H9 (cell line): ENCODE measurements at regions not wholly inside any gene's neighbourhood (a gene's known extent, or its start where the extent isn't known, plus 50 kb on each side); places are given as distances from the start of the nearest gene placed in this dataset.

Experiments used
- DNase-seq: peaks from one replicate; pipeline ENCODE4 v3.0.0-alpha.2; 2017
- H2AFZ ChIP-seq: one replicate; pipeline ENCODE4 v1.6.1; 2013; ENCODE audit warnings: mild to moderate bottlenecking, low read length, control low read depth, moderate library complexity
- H2AK5ac ChIP-seq: 2 replicates; pipeline ENCODE4 v1.6.1; 2013; ENCODE audit warnings: low read length, control low read depth, mixed read lengths; ENCODE audit not compliant: insufficient read length
- H2BK120ac ChIP-seq: one replicate; pipeline ENCODE4 v1.6.1; 2013; ENCODE audit warnings: low read depth, mild to moderate bottlenecking, low read length, control low read depth, inconsistent platforms; ENCODE audit not compliant: poor library complexity, severe bottlenecking
- H2BK12ac ChIP-seq: 2 replicates; pipeline ENCODE4 v1.6.1; 2013; ENCODE audit warnings: low read length, control low read depth, mixed read lengths, low read depth; ENCODE audit not compliant: insufficient read length
- H2BK15ac ChIP-seq: 2 replicates; pipeline ENCODE4 v1.6.1; 2013; ENCODE audit warnings: low read depth, low read length, control low read depth
- H2BK20ac ChIP-seq: one replicate; pipeline ENCODE4 v1.6.1; 2013; ENCODE audit warnings: low read depth, mild to moderate bottlenecking, low read length, control low read depth, inconsistent platforms; ENCODE audit not compliant: poor library complexity, severe bottlenecking
- H2BK5ac ChIP-seq: 2 replicates; pipeline ENCODE4 v1.6.1; 2013; ENCODE audit warnings: low read length, control low read depth, mixed read lengths; ENCODE audit not compliant: insufficient read length
- H3K14ac ChIP-seq: 2 replicates; pipeline ENCODE4 v1.6.1; 2013; ENCODE audit warnings: low read length, control low read depth; ENCODE audit not compliant: insufficient read depth
- H3K18ac ChIP-seq: 2 replicates; pipeline ENCODE4 v1.6.1; 2013; ENCODE audit warnings: low read depth, mild to moderate bottlenecking, mixed read lengths, low read length, control low read depth; ENCODE audit not compliant: insufficient read length
- H3K23ac ChIP-seq: 2 replicates; pipeline ENCODE4 v1.6.1; 2013; ENCODE audit warnings: low read length, control low read depth, mixed read lengths, low read depth; ENCODE audit not compliant: insufficient read length
- H3K23me2 ChIP-seq: 2 replicates; pipeline ENCODE4 v1.6.1; 2013; ENCODE audit warnings: low read depth, mild to moderate bottlenecking, mixed read lengths, low read length, control low read depth; ENCODE audit not compliant: insufficient read length, poor library complexity, severe bottlenecking
- H3K27ac ChIP-seq: 2 replicates; pipeline ENCODE4 v1.5.1; 2013; ENCODE audit warnings: low read length, control low read depth, mixed read lengths, low read depth; ENCODE audit not compliant: insufficient read length
- H3K27me3 ChIP-seq: 2 replicates; pipeline ENCODE4 v1.6.1; 2013; ENCODE audit warnings: low read length, control low read depth, inconsistent platforms; ENCODE audit not compliant: insufficient read depth
- H3K4ac ChIP-seq: 2 replicates; pipeline ENCODE4 v1.6.1; 2013; ENCODE audit warnings: low read depth, mild to moderate bottlenecking, control low read depth, inconsistent platforms, low read length, moderate library complexity
- H3K4me1 ChIP-seq: 2 replicates; pipeline ENCODE4 v1.6.1; 2013; ENCODE audit warnings: low read length, control low read depth, inconsistent platforms; ENCODE audit not compliant: insufficient read depth
- H3K4me2 ChIP-seq: 2 replicates; pipeline ENCODE4 v1.6.1; 2013; ENCODE audit warnings: low read length, control low read depth, mixed read lengths; ENCODE audit not compliant: insufficient read length, insufficient read depth
- H3K56ac ChIP-seq: 2 replicates; pipeline ENCODE4 v1.6.1; 2013; ENCODE audit warnings: low read depth, mild to moderate bottlenecking, mixed read lengths, low read length, control low read depth; ENCODE audit not compliant: insufficient read length
- H3K79me1 ChIP-seq: 2 replicates; pipeline ENCODE4 v1.6.1; 2013; ENCODE audit warnings: low read depth, mild to moderate bottlenecking, moderate library complexity, low read length, control low read depth, inconsistent platforms; ENCODE audit not compliant: insufficient read depth, poor library complexity, severe bottlenecking
- H3K79me2 ChIP-seq: 2 replicates; pipeline ENCODE4 v1.6.1; 2013; ENCODE audit warnings: low read length, control low read depth, inconsistent platforms; ENCODE audit not compliant: insufficient read depth
- H3K9ac ChIP-seq: 2 replicates; pipeline ENCODE4 v1.6.1; 2013; ENCODE audit warnings: low read length, control low read depth, mixed read lengths; ENCODE audit not compliant: insufficient read length; ENCODE audit errors: extremely low read depth
- H3K9me3 ChIP-seq: one replicate; pipeline ENCODE4 v1.6.1; 2013; ENCODE audit warnings: low read depth, low read length, inconsistent platforms; ENCODE audit not compliant: control insufficient read depth
- H3T11ph ChIP-seq: one replicate; pipeline ENCODE4 v1.6.1; 2013; ENCODE audit warnings: mild to moderate bottlenecking, low read length, control low read depth, inconsistent platforms
- H4K20me1 ChIP-seq: one replicate; pipeline ENCODE4 v1.6.1; 2013; ENCODE audit not compliant: control insufficient read depth, insufficient read length, insufficient read depth
- H4K5ac ChIP-seq: 2 replicates; pipeline ENCODE4 v1.6.1; 2013; ENCODE audit warnings: low read depth, mild to moderate bottlenecking, mixed read lengths, low read length, control low read depth; ENCODE audit not compliant: insufficient read length
- H4K8ac ChIP-seq: replicated peaks from 2 replicates; pipeline ENCODE4 v1.6.1; 2013; ENCODE audit warnings: low read length, control low read depth, mixed read lengths, low read depth; ENCODE audit not compliant: insufficient read length
- H4K91ac ChIP-seq: 2 replicates; pipeline ENCODE4 v1.6.1; 2013; ENCODE audit warnings: low read depth, mild to moderate bottlenecking, moderate library complexity, mixed read lengths, low read length, control low read depth; ENCODE audit not compliant: insufficient read length
- H3K27ac Mint-ChIP-seq, 3 experiments: 2 replicates in 2 of 3; 3 replicates in 1 of 3; pipeline ENCODE4 v1.8.0; 2020 to 2021; ENCODE audit warnings: mixed read lengths in 3 of 3, mild to moderate bottlenecking in 1 of 3, moderate library complexity in 1 of 3
- H3K27me3 Mint-ChIP-seq: 2 replicates; pipeline ENCODE4 v1.8.0; 2021; ENCODE audit warnings: low read depth, mild to moderate bottlenecking, moderate library complexity, mixed read lengths
- H3K36me3 Mint-ChIP-seq, 3 experiments: 2 replicates in 2 of 3; 3 replicates in 1 of 3; pipeline ENCODE4 v1.8.0; 2020 to 2021; ENCODE audit warnings: low read depth in 3 of 3, mixed read lengths in 3 of 3; ENCODE audit not compliant: insufficient read depth in 1 of 3
- H3K4me1 Mint-ChIP-seq, 2 experiments: 2 replicates each; pipeline ENCODE4 v1.8.0; 2020; ENCODE audit warnings: mixed read lengths in 2 of 2
- H3K4me3 Mint-ChIP-seq, 2 experiments: 2 replicates in 1 of 2; 3 replicates in 1 of 2; pipeline ENCODE4 v1.8.0; 2020 to 2021; ENCODE audit warnings: mild to moderate bottlenecking in 2 of 2, mixed read lengths in 2 of 2, moderate library complexity in 1 of 2
- H3K9me3 Mint-ChIP-seq, 2 experiments: 2 replicates in 1 of 2; 3 replicates in 1 of 2; pipeline ENCODE4 v1.8.0; 2020; ENCODE audit warnings: mild to moderate bottlenecking in 2 of 2, mixed read lengths in 2 of 2, moderate library complexity in 1 of 2
- WGBS: extraction: QIAGEN DNeasy Blood & Tissue Kit; methylation state at CpG from one replicate; pipeline ENCODE4 v1.1.7; 2013; ENCODE audit warnings: missing lambda C conversion rate, low lambda C conversion rate, mixed read lengths; ENCODE audit not compliant: insufficient read length; ENCODE audit errors: extremely low coverage; 5-methylcytosine and 5-hydroxymethylcytosine counted together
- TF ChIP-seq, protein P1 (sequence below): fragments of 200-600 bp; sonication (generic); conservative IDR thresholded peaks from 3 replicates; pipeline ENCODE4 v1.8.0; 2021; ENCODE audit warnings: antibody characterized with exemption, mild to moderate bottlenecking

DNA sequence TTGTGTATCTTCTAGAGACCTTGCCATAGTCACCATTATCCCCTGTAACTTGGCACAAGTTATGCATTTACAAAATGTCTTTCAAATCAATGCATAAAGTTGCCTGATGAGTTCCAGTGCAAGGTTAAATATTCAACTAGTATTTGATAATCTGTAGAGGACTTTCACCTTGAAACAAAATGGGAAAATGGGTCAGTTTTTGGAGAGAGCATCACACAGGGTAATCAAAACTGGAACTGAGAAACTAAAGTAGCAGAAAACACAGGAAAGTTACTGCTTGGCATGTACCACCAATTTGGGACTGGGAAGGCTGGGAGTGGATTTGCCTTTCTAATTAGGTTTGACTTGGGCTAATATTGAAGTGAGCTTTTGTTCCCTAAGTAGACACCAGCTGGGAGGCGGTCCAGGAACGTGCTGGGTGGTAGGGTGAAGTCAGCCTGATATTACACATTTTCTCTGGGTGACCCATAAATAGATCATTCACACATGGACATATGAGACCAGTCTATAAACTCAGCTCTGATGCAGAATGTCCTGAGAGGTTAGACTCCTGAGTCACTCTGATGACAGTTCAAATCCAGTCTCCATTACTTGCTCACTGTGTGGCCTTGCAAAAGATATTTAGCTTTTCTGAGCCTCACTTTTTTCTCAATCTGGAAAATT is 152.3 kb downstream of the PCTP start:
- Histone ChIP-seq H2BK15ac (no peak overlapping the region), H2AFZ (no peak overlapping the region), H3K79me2 (no peaks in the 10 kb centered on the region), H3K18ac (no peak overlapping the region), H3K27ac (no peak overlapping the region), H3K9me3 (no peaks in the 10 kb centered on the region), H3K27me3 (no peaks in the 10 kb centered on the region), H2BK120ac (no peak overlapping the region), H4K8ac (no peak overlapping the region), H4K20me1 (no peaks in the 10 kb centered on the region), H2BK5ac (no peak overlapping the region), H3K14ac (no peak overlapping the region), H4K91ac (no peak overlapping the region), H3K9ac (no peak overlapping the region), H3K4ac (no peak overlapping the region), H3T11ph (no peak overlapping the region), H3K23me2 (no peaks in the 10 kb centered on the region), H3K79me1 (no peaks in the 10 kb centered on the region), H3K4me2 (no peak overlapping the region), H3K56ac (no peak overlapping the region), H3K23ac (no peak overlapping the region), H2BK20ac (no peak overlapping the region), H2AK5ac (no peak overlapping the region), H3K4me1 (no peaks in the 10 kb centered on the region), H2BK12ac (no peak overlapping the region), H4K5ac (no peak overlapping the region)
- Mint-ChIP-seq H3K27ac (no peak overlapping the region), H3K27me3 (no peaks in the 10 kb centered on the region), H3K36me3 (peaks cover 0 to 2% (median 0%) of the 10 kb centered on the region in 3 experiments; a peak in 2 of 7 replicates), H3K4me1 (peaks cover 2 to 4% of the 10 kb centered on the region in 2 experiments; a peak in 1 of 4 replicates), H3K9me3 (no peaks in the 10 kb centered on the region; a peak in 1 of 5 replicates), H3K4me3 (no peak overlapping the region)
- TF ChIP-seq, protein P1, sequence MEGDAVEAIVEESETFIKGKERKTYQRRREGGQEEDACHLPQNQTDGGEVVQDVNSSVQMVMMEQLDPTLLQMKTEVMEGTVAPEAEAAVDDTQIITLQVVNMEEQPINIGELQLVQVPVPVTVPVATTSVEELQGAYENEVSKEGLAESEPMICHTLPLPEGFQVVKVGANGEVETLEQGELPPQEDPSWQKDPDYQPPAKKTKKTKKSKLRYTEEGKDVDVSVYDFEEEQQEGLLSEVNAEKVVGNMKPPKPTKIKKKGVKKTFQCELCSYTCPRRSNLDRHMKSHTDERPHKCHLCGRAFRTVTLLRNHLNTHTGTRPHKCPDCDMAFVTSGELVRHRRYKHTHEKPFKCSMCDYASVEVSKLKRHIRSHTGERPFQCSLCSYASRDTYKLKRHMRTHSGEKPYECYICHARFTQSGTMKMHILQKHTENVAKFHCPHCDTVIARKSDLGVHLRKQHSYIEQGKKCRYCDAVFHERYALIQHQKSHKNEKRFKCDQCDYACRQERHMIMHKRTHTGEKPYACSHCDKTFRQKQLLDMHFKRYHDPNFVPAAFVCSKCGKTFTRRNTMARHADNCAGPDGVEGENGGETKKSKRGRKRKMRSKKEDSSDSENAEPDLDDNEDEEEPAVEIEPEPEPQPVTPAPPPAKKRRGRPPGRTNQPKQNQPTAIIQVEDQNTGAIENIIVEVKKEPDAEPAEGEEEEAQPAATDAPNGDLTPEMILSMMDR = no peak
- no CpG with 5 or more reads among the region's 2 CpGs for WGBS
- DNase-seq = no peak
